OCI-LY1 (cell line): ENCODE measurements at regions not wholly inside any gene's neighbourhood (a gene's known extent, or its start where the extent isn't known, plus 50 kb on each side); places are given as distances from the start of the nearest gene placed in this dataset.

Experiments used
- CTCF ChIP-seq: fragments of 200-600 bp; sonication (generic), shearing (Covaris generic); IDR thresholded peaks from 2 replicates; pipeline ENCODE4 v1.5.1; 2017; ENCODE audit warnings: mild to moderate bottlenecking, antibody characterized with exemption, low read length, moderate library complexity, mixed read lengths
- EZH2 ChIP-seq: fragments of 200-600 bp; sonication (generic), shearing (Covaris generic); IDR thresholded peaks from 2 replicates; pipeline ENCODE4 v1.8.0; 2017; ENCODE audit warnings: borderline replicate concordance, mixed run types, mild to moderate bottlenecking, antibody characterized with exemption, low read length, moderate library complexity, mixed read lengths

DNA sequence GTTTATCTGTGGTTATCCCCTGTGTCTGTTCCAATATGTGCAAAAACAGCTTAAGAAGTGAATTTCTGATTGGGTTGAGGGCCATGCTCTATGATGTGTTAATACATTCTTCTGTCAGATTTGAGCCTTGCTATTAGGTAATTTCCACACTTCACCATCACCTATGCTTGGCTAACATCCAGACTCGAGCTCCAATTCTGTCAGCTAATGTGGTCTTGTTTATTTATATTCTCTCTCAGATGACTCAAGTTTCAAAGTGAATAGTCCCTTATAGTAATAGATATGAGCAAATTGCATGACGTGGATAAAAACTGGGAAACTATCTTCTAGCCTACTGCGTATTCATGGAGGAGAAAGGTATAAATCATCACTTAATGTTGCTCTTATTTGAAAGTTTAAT lies 451.3 kb downstream of the SNAPC1 start:
- TF ChIP-seq CTCF (no peak), EZH2 (no peak)
